HuH-7.5 (cell line): ENCODE measurements at regions not wholly inside any gene's neighbourhood (a gene's known extent, or its start where the extent isn't known, plus 50 kb on each side); places are given as distances from the start of the nearest gene placed in this dataset.
"Not testable (repeated sequence)": the region's sequence is repeated elsewhere in the genome, so short reads cannot be mapped to it uniquely, and the experiment has no call there.

Experiments used
- DNase-seq: peaks from one replicate; pipeline ENCODE4 v3.0.0; 2011; ENCODE audit warnings: low spot score

DNA sequence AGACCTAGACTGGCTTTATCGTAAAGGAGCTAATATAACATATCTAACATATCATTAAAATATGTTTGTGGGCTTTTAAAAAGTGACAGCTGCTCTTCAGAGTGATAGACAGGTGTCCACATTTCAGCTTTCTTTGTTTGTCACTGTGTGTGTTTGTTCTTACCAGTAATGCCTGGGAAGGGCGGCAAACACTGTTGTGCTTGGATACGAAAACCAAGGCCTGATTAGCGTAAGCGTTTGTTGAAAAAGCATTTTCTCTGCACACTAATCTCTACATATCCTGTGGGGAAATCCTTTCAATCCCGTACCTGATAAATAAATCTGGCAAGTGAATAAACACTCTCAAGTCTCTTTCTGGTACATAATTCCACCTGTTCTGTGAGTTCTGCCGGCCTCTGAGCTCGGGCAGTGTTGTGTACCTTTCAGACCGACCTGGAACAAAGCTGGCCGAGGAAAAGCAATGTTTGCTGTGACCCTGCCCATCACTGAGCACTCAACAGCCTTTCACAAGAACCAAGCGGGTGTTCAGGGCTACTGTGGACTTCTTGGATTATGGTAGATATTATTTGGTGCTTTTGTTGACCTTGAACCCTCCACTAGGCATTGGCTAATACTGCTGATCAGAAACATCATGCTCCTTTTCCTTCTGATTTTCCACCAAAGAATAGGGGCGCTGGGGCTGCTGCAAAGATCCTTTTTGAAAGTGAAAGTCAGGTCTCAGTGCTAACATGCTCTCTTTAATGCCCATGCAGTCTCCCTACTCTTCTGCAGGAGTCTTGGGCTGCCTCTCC, 100.4 kb downstream of the CD83 start:
- DNase-seq, result no peak

DNA sequence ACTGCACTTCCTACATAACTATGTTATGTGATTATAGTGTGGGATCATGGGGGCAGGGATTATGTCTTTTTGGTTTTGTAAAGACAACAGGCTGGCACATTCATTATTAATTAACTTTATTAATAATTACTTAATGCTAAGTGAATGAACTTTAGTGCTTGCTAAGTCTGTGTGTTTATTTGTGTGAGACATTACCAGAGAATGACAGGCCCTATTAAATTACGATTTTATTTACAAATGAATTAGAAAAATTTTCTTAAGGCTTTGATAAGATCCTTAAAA, 100.9 kb downstream of the CD83 start:
- DNase-seq, result no peak

DNA sequence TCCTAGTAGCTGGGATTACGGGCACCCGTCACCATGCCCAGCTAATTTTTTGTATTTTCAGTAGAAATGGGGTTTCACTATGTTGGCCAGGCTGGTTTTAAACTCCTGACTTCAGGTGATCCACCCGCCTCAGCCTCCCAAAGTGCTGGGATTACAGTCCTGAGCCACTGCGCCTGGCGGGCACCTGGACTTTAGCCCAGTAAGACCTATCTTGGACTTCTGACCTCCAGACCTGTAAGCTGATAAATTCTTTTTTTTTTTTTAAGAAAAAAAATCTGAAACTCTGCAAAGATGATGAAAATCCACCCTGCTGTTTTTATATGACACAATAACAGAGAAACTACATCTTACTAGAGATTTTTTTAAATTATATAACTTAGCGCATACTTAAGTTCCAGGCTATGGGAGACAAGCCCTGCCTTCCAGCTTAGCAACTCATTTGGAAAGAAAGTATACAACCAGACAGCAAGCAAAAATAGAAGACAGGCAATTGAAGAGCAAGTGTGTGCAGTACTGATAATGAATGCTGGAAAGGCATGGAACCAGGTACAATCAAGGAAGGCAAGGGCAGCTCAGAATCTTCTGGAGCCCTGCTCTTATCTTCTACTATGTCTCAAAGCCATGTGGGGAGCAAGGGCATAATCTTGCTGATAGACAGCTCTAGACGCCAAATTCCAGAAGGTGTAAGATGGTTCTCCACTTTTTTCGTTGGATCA, 104.2 kb downstream of the CD83 start:
- DNase-seq, result no peak

- no peak for DNase-seq
Measured at GRCh38 chr6:14222956-14223355, 105.4 kb downstream of the CD83 start.

- no peak for DNase-seq
Measured at GRCh38 chr6:14224359-14225103, 107.0 kb downstream of the CD83 start.

GRCh38 chr6:14226051-14226660, 108.6 kb downstream of the CD83 start:
- DNase-seq, result no peak

DNA sequence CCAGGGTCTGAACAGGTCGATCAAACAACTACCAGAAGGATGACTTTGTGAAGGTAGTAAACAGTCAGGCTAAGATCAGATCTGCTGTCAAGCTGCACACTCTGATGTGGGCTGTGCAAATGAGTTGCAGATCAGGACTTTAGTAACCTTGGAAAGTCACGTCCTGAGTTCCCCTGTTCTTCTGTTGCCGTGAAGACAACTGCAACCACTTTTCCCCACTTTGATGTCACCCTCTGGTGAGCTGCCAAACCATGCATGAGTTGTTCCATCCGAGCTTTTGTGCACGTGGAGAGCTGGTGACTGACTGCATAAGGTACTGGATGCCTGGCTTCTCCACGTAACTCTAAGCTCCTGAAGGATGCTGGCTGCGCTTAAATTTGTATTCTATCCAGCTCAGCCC, 111.0 kb downstream of the CD83 start:
- DNase-seq, result no peak

DNA sequence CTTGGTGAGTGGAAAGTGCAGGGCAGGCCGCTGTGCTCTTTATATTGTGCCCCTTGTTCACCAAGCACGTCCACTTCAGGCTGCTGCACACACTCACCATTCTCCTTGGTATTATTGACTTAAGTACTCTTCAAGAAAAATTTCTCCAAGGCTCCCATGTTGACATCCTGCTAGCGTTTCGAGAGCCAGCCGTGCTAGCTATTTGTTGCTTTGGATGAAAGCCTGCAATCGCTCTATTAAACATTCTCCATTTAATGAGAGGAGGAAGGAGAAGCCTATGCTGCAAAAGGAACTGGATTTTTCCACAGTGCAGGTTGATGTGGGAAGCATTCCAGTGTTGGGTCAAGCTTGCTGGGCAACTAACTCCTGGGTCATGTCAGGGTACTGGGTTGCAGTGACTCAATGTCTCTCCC, 113.5 kb downstream of the CD83 start:
- DNase-seq, result no peak

DNA sequence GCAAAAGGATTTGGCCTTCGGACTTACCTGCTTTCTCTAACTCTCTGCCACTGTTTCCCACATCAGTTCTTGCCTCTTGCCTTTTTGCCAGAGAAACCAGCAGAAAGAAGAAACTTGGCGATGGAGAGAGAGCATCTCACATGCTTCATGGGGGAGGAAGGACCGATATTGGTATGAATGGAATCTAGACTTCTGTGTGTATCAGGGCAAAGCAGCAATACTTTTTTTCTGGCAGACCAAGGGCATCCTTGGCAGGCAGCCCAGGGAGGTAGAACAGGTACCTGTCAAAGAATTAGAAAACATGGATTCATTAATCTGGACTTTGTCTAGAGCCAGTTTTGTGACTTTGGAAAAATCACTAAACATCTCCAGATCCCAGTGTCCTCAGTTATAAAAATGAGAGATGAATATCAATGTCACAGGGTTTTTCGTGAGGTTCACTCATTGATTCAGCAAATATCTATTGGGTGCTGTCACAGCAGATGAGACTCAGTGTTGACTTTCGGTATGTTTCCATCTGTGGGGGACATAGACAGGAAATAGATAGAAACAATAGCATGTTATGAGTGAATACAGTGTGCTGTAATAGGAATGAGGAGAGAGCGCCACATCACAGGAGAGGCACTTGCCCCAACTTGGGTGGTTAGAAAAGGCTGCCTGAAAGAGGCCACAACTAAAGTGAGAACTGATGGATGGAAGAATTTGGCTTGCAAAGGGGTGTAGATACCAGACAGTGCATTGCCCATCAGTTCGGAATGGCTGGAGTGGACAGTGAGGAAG, 114.1 kb downstream of the CD83 start:
- DNase-seq, result no peak

DNA sequence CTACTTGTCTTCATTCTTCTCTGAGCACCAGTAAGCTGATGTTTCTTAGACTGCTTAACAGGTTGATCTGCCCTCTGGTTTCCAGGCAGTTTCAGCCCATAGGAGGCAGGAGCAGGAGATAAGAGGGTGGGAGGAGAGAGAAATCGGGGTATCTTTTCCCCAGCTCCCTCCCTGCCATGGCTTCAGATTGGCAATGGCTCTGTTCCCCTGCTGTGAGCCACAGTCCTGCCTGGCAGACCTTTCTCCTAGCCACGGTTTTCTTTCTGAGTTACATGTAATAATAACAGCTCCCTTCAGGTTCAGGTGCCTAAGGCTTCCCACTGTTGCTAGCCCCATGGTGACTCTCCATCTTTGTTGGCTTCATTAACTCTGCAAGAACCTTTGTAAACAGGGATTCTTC, 115.3 kb downstream of the CD83 start:
- no peak for DNase-seq

DNA sequence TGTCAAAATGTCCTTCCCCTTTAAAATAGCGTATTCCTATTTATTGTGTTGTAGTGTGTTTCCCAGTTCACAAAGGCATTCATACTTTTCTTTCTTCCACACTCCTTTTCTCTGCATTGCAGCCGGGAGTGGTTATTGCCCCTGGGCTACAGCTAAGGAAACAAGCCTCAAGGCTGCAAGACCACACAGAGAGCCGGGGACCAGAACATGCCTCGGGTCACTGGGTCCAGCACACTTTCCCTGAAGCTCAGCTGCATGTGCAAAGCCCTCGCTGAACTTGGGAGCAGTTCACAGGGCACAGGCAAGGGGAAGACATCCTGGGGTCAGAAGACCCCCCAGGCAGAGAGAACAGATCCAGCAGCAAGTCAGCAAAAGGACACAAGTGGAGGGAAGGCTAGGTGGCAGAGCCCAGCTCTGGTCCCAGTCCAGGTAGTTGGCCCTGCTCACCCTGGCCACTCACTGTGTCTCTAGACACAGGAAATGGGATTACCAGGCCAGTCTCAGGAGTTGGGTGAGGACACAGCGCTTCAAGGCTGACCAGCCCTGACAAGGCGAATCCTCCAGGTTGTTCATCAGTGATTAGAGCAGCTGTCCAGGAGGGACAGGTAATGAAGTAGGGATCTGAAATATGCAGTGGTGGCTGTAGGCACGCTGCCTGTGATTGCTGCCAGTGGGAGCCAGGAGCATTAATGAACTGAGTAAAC, 118.2 kb downstream of the CD83 start:
- no peak for DNase-seq

DNA sequence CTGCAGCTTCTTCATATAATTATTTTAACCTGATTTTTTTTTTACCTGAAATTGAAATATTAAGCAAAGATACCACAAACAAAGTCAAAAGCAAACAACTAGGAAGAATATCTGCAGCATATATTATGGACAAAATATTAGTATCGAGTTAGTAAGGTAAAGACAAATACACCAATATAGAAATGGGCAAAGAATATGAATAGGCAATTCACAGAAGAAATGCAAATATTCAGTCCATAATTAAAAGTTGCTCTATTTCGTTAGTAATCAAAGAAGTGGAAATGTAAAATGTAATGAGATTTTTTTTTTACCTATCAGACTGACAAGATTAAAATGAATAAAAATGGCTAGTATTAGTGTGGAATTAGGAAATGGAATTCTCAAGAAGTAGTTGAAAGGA, 121.5 kb downstream of the CD83 start:
- no peak for DNase-seq

DNA sequence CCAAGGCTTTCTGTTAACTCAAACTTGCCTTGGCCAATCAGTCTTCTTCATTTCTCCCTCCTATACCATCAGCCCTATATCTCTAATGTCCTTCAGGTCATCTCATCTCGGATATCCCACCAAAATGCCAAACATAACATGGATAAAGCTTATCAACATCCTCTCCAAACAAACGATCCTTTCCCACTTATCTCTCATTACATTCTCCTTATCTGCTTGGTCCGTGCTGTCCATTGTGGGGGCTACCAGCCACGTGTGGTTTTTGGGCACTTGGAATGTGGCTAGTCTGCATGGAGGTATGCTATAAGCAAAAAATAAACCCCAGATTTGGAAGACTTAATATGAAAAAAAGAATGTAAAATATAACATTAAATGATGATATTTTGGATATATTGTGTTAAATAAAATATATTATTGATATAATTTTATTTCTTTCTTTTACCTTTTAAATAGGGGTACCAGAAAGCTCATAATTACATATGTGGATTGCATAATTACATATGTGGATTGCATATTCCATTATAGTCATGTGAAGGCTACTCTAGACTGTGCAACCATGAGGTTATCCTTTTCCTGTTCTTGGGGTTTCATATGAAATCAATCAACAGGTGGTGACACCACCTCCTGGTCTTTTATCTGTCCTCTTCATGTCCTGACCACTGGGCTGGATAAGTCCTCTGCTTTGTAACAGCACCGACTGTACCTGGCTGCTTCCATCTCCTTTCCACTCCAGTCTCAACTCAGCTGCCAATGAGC, 123.0 kb downstream of the CD83 start:
- no peak for DNase-seq

DNA sequence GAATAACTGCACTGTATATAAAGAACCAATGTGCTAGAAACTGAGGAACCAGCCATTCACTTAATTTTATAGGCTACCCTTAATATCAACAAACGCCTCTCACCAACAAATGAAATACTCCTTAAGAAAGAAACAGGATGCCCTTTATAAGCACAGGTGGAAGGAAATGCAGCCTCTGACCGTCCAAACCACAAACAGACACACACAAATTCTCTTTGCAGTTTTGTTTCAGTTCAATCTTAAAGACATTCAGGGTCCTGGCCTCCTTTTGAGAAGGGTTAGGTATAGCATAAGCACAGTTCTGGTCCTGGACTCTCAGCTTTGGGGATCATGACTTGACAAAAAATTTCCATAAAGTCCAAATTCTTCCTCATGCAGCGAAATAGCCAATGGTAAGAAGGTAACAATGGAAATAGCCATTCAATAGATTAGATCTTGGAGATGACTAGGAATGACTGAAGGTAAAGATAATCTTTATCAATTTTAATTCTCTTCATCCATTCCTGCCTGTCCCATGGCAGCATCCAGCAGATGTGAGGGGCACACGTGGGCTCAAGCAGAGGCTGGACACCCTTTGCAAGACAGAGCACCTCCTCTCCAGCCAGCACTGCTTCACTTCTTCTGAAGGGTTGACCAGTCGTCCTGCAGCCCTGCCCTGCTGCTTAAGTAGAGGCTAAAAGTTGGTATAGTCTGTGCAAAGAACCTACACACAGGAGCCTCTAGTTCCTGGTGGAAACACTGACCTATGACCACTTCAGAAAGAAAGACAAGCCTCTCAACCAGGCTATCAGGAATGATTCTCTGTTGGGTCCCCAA, 123.9 kb downstream of the CD83 start:
- DNase-seq, result no peak

GRCh38 chr6:14242912-14243311, 125.3 kb downstream of the CD83 start:
- DNase-seq, result not testable (repeated sequence)

GRCh38 chr6:14243597-14243996, 126.0 kb downstream of the CD83 start:
- DNase-seq, result no peak

- no peak for DNase-seq
Measured at GRCh38 chr6:14246876-14247275, 129.3 kb downstream of the CD83 start.

DNA sequence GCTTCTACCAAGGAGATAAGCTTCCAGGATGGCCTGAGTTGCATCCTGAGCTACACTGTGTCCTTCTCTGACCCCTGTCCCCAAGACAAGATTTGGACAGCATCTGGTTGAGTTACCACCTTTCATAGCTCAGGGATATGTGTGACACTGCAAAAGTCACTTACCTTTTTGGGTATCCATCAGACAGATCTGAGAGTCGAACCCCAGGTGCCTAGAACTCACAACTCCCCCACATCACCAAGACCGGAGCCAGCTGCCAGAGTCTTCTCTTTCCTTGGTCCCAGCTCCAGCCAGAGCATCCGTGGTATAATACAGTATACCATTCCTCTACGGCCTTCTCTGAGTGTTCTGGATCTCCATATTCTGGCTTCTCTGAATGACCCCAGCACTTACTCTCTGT, 133.0 kb downstream of the CD83 start:
- DNase-seq, result no peak

- no peak for DNase-seq
Measured at GRCh38 chr6:14252271-14252850, 134.8 kb downstream of the CD83 start.
